NCI-H2227 (cell line): ENCODE measurements at regions not wholly inside any gene's neighbourhood (a gene's known extent, or its start where the extent isn't known, plus 50 kb on each side); places are given as distances from the start of the nearest gene placed in this dataset.

Source experiments
- DNase-seq: peaks from one replicate; lab custom pipeline; 2025; ENCODE audit not compliant: unreplicated experiment; lab: John Stamatoyannopoulos, UW

- DNase-seq, result no peak
Measured at GRCh38 chr10:31614611-31615010, 295.6 kb downstream of the ZEB1 start.

GRCh38 chr10:31612082-31612481 is 293.1 kb downstream of the ZEB1 start:
- DNase-seq, result no peak

GRCh38 chr10:31611161-31611560 is 292.1 kb downstream of the ZEB1 start:
- DNase-seq, result no peak

- no peak for DNase-seq
Measured at GRCh38 chr10:31607481-31607880, 288.5 kb downstream of the ZEB1 start.

GRCh38 chr10:31606841-31607240 is 287.8 kb downstream of the ZEB1 start:
- no peak for DNase-seq

- no peak for DNase-seq
Measured at GRCh38 chr10:31605861-31606525, 287.0 kb downstream of the ZEB1 start.

GRCh38 chr10:31605426-31605825 is 286.4 kb downstream of the ZEB1 start:
- DNase-seq, result no peak

GRCh38 chr10:31604646-31605170 is 285.7 kb downstream of the ZEB1 start:
- DNase-seq, result no peak

- DNase-seq, result no peak
Measured at GRCh38 chr10:31604096-31604495, 285.1 kb downstream of the ZEB1 start.

- peak; percentile 97 for DNase-seq
Measured at GRCh38 chr10:31603235-31604087, 284.4 kb downstream of the ZEB1 start.

- peak; percentile 85 for DNase-seq
Measured at GRCh38 chr10:31602541-31603234, 283.7 kb downstream of the ZEB1 start.

- DNase-seq, result no peak
Measured at GRCh38 chr10:31601136-31601535, 282.1 kb downstream of the ZEB1 start.

- DNase-seq, result no peak
Measured at GRCh38 chr10:31599626-31600504, 280.8 kb downstream of the ZEB1 start.

GRCh38 chr10:31596765-31597164 is 277.7 kb downstream of the ZEB1 start:
- DNase-seq, result no peak

- DNase-seq, result no peak
Measured at GRCh38 chr10:31595992-31596391, 277.0 kb downstream of the ZEB1 start.

GRCh38 chr10:31594347-31594873 is 275.4 kb downstream of the ZEB1 start:
- no peak for DNase-seq

- DNase-seq, result no peak
Measured at GRCh38 chr10:31593124-31593523, 274.1 kb downstream of the ZEB1 start.

GRCh38 chr10:31591569-31591968 is 272.6 kb downstream of the ZEB1 start:
- DNase-seq, result no peak

GRCh38 chr10:31590023-31590800 is 271.2 kb downstream of the ZEB1 start:
- no peak for DNase-seq

GRCh38 chr10:31587691-31588090 is 268.7 kb downstream of the ZEB1 start:
- no peak for DNase-seq
